SU-DHL-6 (cell line): ENCODE measurements at regions not wholly inside any gene's neighbourhood (a gene's known extent, or its start where the extent isn't known, plus 50 kb on each side); places are given as distances from the start of the nearest gene placed in this dataset.
"Not testable (repeated sequence)": the region's sequence is repeated elsewhere in the genome, so short reads cannot be mapped to it uniquely, and the experiment has no call there.

Source experiments
- H2AFZ ChIP-seq: fragments of 200-600 bp; sonication (generic); 2 replicates; pipeline ENCODE4 v1.6.1; 2014; ENCODE audit warnings: low read depth, mild to moderate bottlenecking, moderate library complexity, mixed read lengths, antibody characterized with exemption, low read length; ENCODE audit not compliant: severe bottlenecking
- H3F3A ChIP-seq: fragments of 200-600 bp; shearing (Covaris generic); 2 replicates; pipeline ENCODE4 v1.6.0; 2016; ENCODE audit warnings: antibody characterized with exemption, mild to moderate bottlenecking; ENCODE audit not compliant: insufficient read depth
- H3K27ac ChIP-seq: fragments of 200-600 bp; sonication (generic); 2 replicates; pipeline ENCODE4 v1.5.1; 2016; ENCODE audit warnings: low read depth, mild to moderate bottlenecking, low read length, moderate library complexity, mixed read lengths
- H3K27me3 ChIP-seq: fragments of 200-600 bp; sonication (generic), shearing (Covaris generic); 2 replicates; pipeline ENCODE4 v1.6.0; 2014; ENCODE audit warnings: mild to moderate bottlenecking, low read length
- H3K36me3 ChIP-seq: fragments of 200-600 bp; sonication (generic); 2 replicates; pipeline ENCODE4 v1.6.1; 2014; ENCODE audit warnings: mild to moderate bottlenecking, low read length, mixed read lengths
- H3K4me2 ChIP-seq: fragments of 300-600, 200-600 bp; shearing (Covaris generic), sonication (generic); 2 replicates; pipeline ENCODE4 v1.6.0; 2014; ENCODE audit warnings: low read length, low read depth, mild to moderate bottlenecking; ENCODE audit not compliant: poor library complexity, severe bottlenecking
- H3K4me3 ChIP-seq: fragments of 200-600 bp; sonication (generic); 2 replicates; pipeline ENCODE4 v1.5.1; 2014; ENCODE audit warnings: antibody characterized with exemption, low read length, mild to moderate bottlenecking, mixed read lengths; ENCODE audit not compliant: insufficient read depth, poor library complexity, severe bottlenecking
- H3K79me2 ChIP-seq: fragments of 200-600 bp; sonication (generic); 2 replicates; pipeline ENCODE4 v1.6.1; 2014; ENCODE audit warnings: mild to moderate bottlenecking, low read length, moderate library complexity; ENCODE audit not compliant: insufficient read depth
- H3K9ac ChIP-seq: fragments of 200-600 bp; sonication (generic); 2 replicates; pipeline ENCODE4 v1.7.0; 2014; ENCODE audit warnings: mild to moderate bottlenecking, low read length
- H3K9me2 ChIP-seq: fragments of 200-600 bp; sonication (generic); replicated peaks from 2 replicates; pipeline ENCODE4 v1.6.1; 2014; ENCODE audit warnings: low read length; ENCODE audit not compliant: insufficient read depth
- H3K9me3 ChIP-seq: fragments of 200-600 bp; sonication (generic); 2 replicates; pipeline ENCODE4 v1.6.1; 2014; ENCODE audit warnings: low read length, mixed read lengths; ENCODE audit not compliant: insufficient read depth
- H4K20me1 ChIP-seq: fragments of 200-600 bp; sonication (generic); 2 replicates; pipeline ENCODE4 v1.6.1; 2014; ENCODE audit warnings: low read depth, mild to moderate bottlenecking, antibody characterized with exemption, low read length, moderate library complexity, mixed read lengths
- CTCF ChIP-seq: fragments of 200-600 bp; sonication (generic); IDR thresholded peaks from one replicate; pipeline ENCODE4 v1.5.1; 2017; ENCODE audit warnings: antibody characterized with exemption, mild to moderate bottlenecking, low read length, moderate library complexity; ENCODE audit not compliant: insufficient read depth, poor library complexity, severe bottlenecking
- EZH2phosphoT487 ChIP-seq: fragments of 200-600 bp; sonication (generic), shearing (Covaris generic); conservative IDR thresholded peaks from 2 replicates; pipeline ENCODE4 v1.6.1; 2018; ENCODE audit warnings: mild to moderate bottlenecking, antibody characterized with exemption, low read length, moderate library complexity, mixed read lengths

DNA sequence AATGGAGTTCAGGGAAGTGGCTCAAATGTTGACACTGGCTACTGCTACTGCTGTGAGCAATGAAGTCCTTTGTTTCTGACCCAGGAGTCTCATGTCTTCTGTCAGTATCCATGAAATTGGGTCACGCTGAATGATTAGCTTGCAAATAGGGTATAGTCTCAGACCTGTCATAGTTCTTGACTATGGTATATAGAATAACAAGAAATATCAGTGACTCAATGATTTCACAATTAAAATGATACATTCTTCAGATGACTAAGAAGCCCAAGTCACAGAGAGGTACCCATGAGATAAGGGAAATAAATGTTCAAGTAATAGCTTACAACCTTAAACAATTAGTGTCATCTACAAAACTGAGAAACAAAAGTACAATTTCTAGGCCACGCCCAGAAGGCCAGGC is 89.3 kb downstream of the LYZL2 start:
- H3K4me2 ChIP-seq, result no peak overlapping the region
- TF ChIP-seq CTCF (no peak), EZH2phosphoT487 (no peak)

GRCh38 chr10:30538086-30538485 is 91.5 kb downstream of the LYZL2 start:
- Histone ChIP-seq H3K9ac (no peak overlapping the region), H4K20me1 (no peaks in the 10 kb centered on the region), H3K4me3 (no peak overlapping the region), H3K9me3 (no peaks in the 10 kb centered on the region), H3K27ac (no peak overlapping the region), H3F3A (no peaks in the 10 kb centered on the region), H3K36me3 (no peaks in the 10 kb centered on the region), H2AFZ (no peak overlapping the region), H3K79me2 (no peaks in the 10 kb centered on the region), H3K27me3 (no peaks in the 10 kb centered on the region), H3K4me2 (no peak overlapping the region), H3K9me2 (no peaks in the 10 kb centered on the region)
- TF ChIP-seq EZH2phosphoT487, result no peak
- no peak for TF ChIP-seq CTCF

More for the DNA sequence above, 89.3 kb downstream of the LYZL2 start:
- Histone ChIP-seq H3K9me2 (no peaks in the 10 kb centered on the region), H4K20me1 (no peaks in the 10 kb centered on the region), H3K27me3 (no peaks in the 10 kb centered on the region), H3F3A (no peaks in the 10 kb centered on the region), H2AFZ (no peak overlapping the region), H3K27ac (no peak overlapping the region), H3K4me3 (no peak overlapping the region), H3K79me2 (no peaks in the 10 kb centered on the region), H3K9me3 (no peaks in the 10 kb centered on the region), H3K9ac (no peak overlapping the region), H3K36me3 (no peaks in the 10 kb centered on the region)

- no peaks in the 10 kb centered on the region for H3K79me2 ChIP-seq
- no peak overlapping the region for H2AFZ ChIP-seq
- no peaks in the 10 kb centered on the region for H3K36me3 ChIP-seq
- H3K27me3 ChIP-seq, result no peaks in the 10 kb centered on the region
- H3K27ac ChIP-seq, result no peak overlapping the region
- TF ChIP-seq CTCF, result no peak
- no peaks in the 10 kb centered on the region for H3F3A ChIP-seq
- no peak overlapping the region for H3K9ac ChIP-seq
- H3K9me3 ChIP-seq, result no peaks in the 10 kb centered on the region
- no peaks in the 10 kb centered on the region for H3K9me2 ChIP-seq
- no peak overlapping the region for H3K4me2 ChIP-seq
- no peak overlapping the region for H3K4me3 ChIP-seq
- H4K20me1 ChIP-seq, result no peaks in the 10 kb centered on the region
These were observed 92.0 kb downstream of the LYZL2 start for GRCh38 chr10:30537586-30537985.

DNA sequence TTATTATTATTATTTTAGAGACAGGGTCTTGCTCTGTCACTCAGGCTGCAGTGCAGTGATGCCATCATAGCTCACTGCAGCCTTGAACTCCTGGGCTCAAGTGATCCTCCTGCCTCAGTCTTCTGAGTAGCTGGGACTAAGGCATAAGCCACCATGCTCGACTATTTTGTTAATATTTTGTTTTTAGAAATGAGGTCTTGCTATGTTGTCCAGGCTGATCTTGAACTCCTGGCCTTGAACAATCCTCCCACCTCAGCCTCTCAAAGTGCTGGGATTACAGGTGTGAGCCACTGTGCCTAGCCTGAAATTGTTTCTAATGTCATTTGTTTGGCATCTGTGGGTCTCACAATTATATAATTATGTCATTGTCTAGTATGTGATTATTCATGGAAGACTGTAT is 92.4 kb downstream of the LYZL2 start:
- H3K9ac ChIP-seq, H3K4me3 ChIP-seq, H3F3A ChIP-seq, H3K4me2 ChIP-seq, H3K27me3 ChIP-seq, H3K9me2 ChIP-seq, H3K79me2 ChIP-seq, H3K36me3 ChIP-seq, H4K20me1 ChIP-seq, H3K27ac ChIP-seq, H3K9me3 ChIP-seq, H2AFZ ChIP-seq: not testable (repeated sequence)
